SK-N-SH (cell line): ENCODE measurements at regions not wholly inside any gene's neighbourhood (a gene's known extent, or its start where the extent isn't known, plus 50 kb on each side); places are given as distances from the start of the nearest gene placed in this dataset.

Experiments used
- CTCF ChIA-PET: fragments of 300-600, 350-600 bp; formaldehyde crosslinking; extraction: SDS; loops from one replicate; lab custom pipeline; 2021; lab: Yijun Ruan, JAX
- POLR2A ChIA-PET: fragments of 350-600 bp; sonication (Branson Sonifier 250); formaldehyde crosslinking; extraction: SDS; loops from one replicate; lab custom pipeline; 2020; ENCODE audit warnings: antibody characterized with exemption, inconsistent platforms; lab: Yijun Ruan, JAX
- DNase-seq: peaks from one replicate; pipeline ENCODE4 v3.0.0; 2012
- H2AFZ ChIP-seq: fragments of 200-600 bp; sonication (generic); 2 replicates; pipeline ENCODE4 v1.8.1; 2016; ENCODE audit warnings: antibody characterized with exemption, mild to moderate bottlenecking, low read depth
- H3F3A ChIP-seq: fragments of 200-600 bp; sonication (generic); replicated peaks from 2 replicates; pipeline ENCODE3; 2016; ENCODE audit warnings: antibody characterized with exemption, mild to moderate bottlenecking; ENCODE audit not compliant: insufficient read depth
- H3K27ac ChIP-seq, 2 experiments: fragments of 200-500 bp in 1 of 2; fragments of 200-600 bp in 1 of 2; sonication (Bioruptor generic) in 1 of 2; sonication (generic), shearing (Covaris generic) in 1 of 2; 2 replicates each; pipeline versions ENCODE4 v1.5.1 to v1.6.1; 2014 to 2016; ENCODE audit warnings: low read depth in 2 of 2, inconsistent platforms in 1 of 2, low read length in 1 of 2, mild to moderate bottlenecking in 1 of 2, mixed read lengths in 1 of 2
- H3K27me3 ChIP-seq: fragments of 200-600 bp; sonication (generic), shearing (Covaris generic); 2 replicates; pipeline ENCODE4 v1.6.1; 2016; ENCODE audit warnings: mixed run types; ENCODE audit not compliant: insufficient read depth
- H3K36me3 ChIP-seq, 2 experiments: fragments of 200-500 bp in 1 of 2; fragments of 200-600 bp in 1 of 2; sonication (Bioruptor generic) in 1 of 2; sonication (generic) in 1 of 2; replicated peaks in 1 of 2; 2 replicates each; pipeline versions ENCODE3 to v1.5.1; 2014 to 2016; ENCODE audit warnings: low read length in 1 of 2, mild to moderate bottlenecking in 1 of 2; ENCODE audit not compliant: insufficient read depth in 2 of 2, control insufficient read depth in 1 of 2
- H3K4me1 ChIP-seq, 2 experiments: fragments of 200-500 bp in 1 of 2; fragments of 200-600 bp in 1 of 2; sonication (Bioruptor generic) in 1 of 2; sonication (generic), shearing (Covaris generic) in 1 of 2; 2 replicates each; pipeline versions ENCODE4 v1.5.1 to v1.6.1; 2014 to 2016; ENCODE audit warnings: low read depth in 1 of 2, low read length in 1 of 2, mixed run types in 1 of 2; ENCODE audit not compliant: insufficient read depth in 2 of 2, control insufficient read depth in 1 of 2
- H3K4me2 ChIP-seq: fragments of 200-600 bp; sonication (generic), shearing (Covaris generic); 2 replicates; pipeline ENCODE4 v1.6.1; 2017; ENCODE audit warnings: mixed run types
- H3K4me3 ChIP-seq, 2 experiments: fragments of 200-500 bp in 1 of 2; fragments of 200-600 bp in 1 of 2; sonication (Bioruptor generic) in 1 of 2; sonication (generic), shearing (Covaris generic) in 1 of 2; 2 replicates each; pipeline versions ENCODE4 v1.5.1 to v1.8.1; 2014 to 2016; ENCODE audit warnings: low read depth in 2 of 2, inconsistent platforms in 1 of 2, low read length in 1 of 2, mild to moderate bottlenecking in 1 of 2, mixed read lengths in 1 of 2, moderate library complexity in 1 of 2
- H3K79me2 ChIP-seq: fragments of 200-600 bp; sonication (generic); 2 replicates; pipeline ENCODE4 v1.8.1; 2017; ENCODE audit warnings: mild to moderate bottlenecking; ENCODE audit not compliant: insufficient read depth
- H3K9ac ChIP-seq: fragments of 200-600 bp; sonication (generic); 2 replicates; pipeline ENCODE4 v1.6.1; 2017; ENCODE audit warnings: mixed run types
- H3K9me2 ChIP-seq: fragments of 200-600 bp; sonication (generic); 2 replicates; pipeline ENCODE4 v1.6.1; 2017; ENCODE audit warnings: mixed run types
- H3K9me3 ChIP-seq: fragments of 200-600 bp; sonication (generic); 2 replicates; pipeline ENCODE4 v1.6.1; 2017; ENCODE audit warnings: mixed run types, mild to moderate bottlenecking, moderate library complexity
- H4K20me1 ChIP-seq: fragments of 200-600 bp; sonication (generic); 2 replicates; pipeline ENCODE4 v1.6.1; 2017; ENCODE audit warnings: mild to moderate bottlenecking, mixed run types; ENCODE audit not compliant: insufficient read depth
- CHD2 ChIP-seq: fragments of 150-350 bp; IDR thresholded peaks from 2 replicates; pipeline ENCODE4 v1.6.1; 2018; ENCODE audit warnings: low read length; ENCODE audit not compliant: partially characterized antibody
- CTCF ChIP-seq: fragments of 200-600 bp; sonication (generic); IDR thresholded peaks from 2 replicates; pipeline ENCODE4 v1.6.1; 2017; ENCODE audit warnings: antibody characterized with exemption, mild to moderate bottlenecking, moderate library complexity
- FOXJ3 ChIP-seq: sonication (generic); formaldehyde crosslinking; IDR thresholded peaks from 2 replicates; pipeline ENCODE4 v1.5.1; 2020; ENCODE audit warnings: mild to moderate bottlenecking, missing genetic modification reagents
- FOXM1 ChIP-seq: IDR thresholded peaks from 2 replicates; pipeline ENCODE4 v1.4.0; 2012; ENCODE audit warnings: low read depth, mild to moderate bottlenecking
- JUND ChIP-seq: IDR thresholded peaks from 2 replicates; pipeline ENCODE4 v1.4.0; 2012
- MAX ChIP-seq: IDR thresholded peaks from 2 replicates; pipeline ENCODE4 v1.4.0; 2012; ENCODE audit warnings: low read depth
- NRF1 ChIP-seq: IDR thresholded peaks from 2 replicates; pipeline ENCODE4 v1.6.1; 2012; ENCODE audit warnings: low read depth, mild to moderate bottlenecking, low read length
- POLR2AphosphoS5 ChIP-seq: IDR thresholded peaks from 2 replicates; pipeline ENCODE4 v1.6.1; 2012; ENCODE audit warnings: low read depth, low read length
- RAD21 ChIP-seq: IDR thresholded peaks from 2 replicates; pipeline ENCODE4 v1.6.1; 2012; ENCODE audit warnings: mild to moderate bottlenecking, low read length
- RCOR1 ChIP-seq: fragments of 150-350 bp; IDR thresholded peaks from 2 replicates; pipeline ENCODE4 v1.6.1; 2017; ENCODE audit warnings: antibody characterized with exemption, low read length
- SIN3A ChIP-seq: IDR thresholded peaks from 2 replicates; pipeline ENCODE4 v1.6.1; 2012; ENCODE audit warnings: low read depth, mild to moderate bottlenecking, low read length, moderate library complexity, borderline replicate concordance
- SMC3 ChIP-seq: IDR thresholded peaks from 2 replicates; pipeline ENCODE4 v1.6.1; 2012; ENCODE audit warnings: low read depth, low read length, improper control_type of control experiment
- TCF12 ChIP-seq: IDR thresholded peaks from 2 replicates; pipeline ENCODE4 v1.4.0; 2012
- TEAD4 ChIP-seq: IDR thresholded peaks from 2 replicates; pipeline ENCODE4 v1.4.0; 2012; ENCODE audit warnings: mild to moderate bottlenecking, borderline replicate concordance; ENCODE audit not compliant: insufficient read depth
- ZBTB33 ChIP-seq: IDR thresholded peaks from 2 replicates; pipeline ENCODE4 v1.4.0; 2012; ENCODE audit warnings: low read depth, borderline replicate concordance
- TF ChIP-seq, protein P1 (sequence below): IDR thresholded peaks from 2 replicates; pipeline ENCODE4 v1.6.1; 2012; ENCODE audit warnings: mild to moderate bottlenecking, low read depth, low read length, moderate library complexity
- TF ChIP-seq, protein P2 (sequence below): IDR thresholded peaks from 2 replicates; pipeline ENCODE4 v1.4.0; 2012; ENCODE audit warnings: low read depth, borderline replicate concordance
- TF ChIP-seq, protein P3 (sequence below): fragments of 150-350 bp; IDR thresholded peaks from 2 replicates; pipeline ENCODE4 v1.6.1; 2017; ENCODE audit warnings: antibody characterized with exemption, low read length, low read depth, borderline replicate concordance
- TF ChIP-seq, protein P4 (sequence below): IDR thresholded peaks from 2 replicates; pipeline ENCODE4; 2012

DNA sequence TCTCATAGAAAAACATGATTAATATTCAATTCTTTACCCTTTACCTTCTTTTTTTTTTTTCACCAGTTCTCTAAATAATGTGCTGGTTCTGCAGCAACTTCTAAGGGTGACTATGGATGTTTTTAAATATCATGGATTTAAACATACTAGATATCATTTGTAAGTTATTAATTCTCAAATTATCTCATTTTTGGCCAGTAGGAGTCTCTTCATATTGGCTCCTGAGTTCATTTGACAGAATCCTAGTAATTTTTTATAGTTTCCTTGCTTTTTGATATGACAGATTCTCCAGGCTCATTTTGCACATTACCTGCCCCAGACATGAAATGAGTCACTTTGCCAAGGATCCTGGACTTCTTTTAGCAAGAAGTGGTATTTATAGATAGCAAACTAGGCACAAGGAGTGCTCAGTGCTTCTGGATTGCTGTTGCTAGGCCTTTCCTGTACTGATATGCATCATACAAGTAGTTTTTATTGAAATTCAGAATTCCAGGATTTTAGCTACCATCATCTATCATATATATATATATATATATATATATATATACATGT is 201.3 kb upstream of the IL12B start:
- H3K4me1 ChIP-seq = no peaks in the 10 kb centered on the region
- no peak overlapping the region for H3K27ac ChIP-seq
- ChIA-PET POLR2A (no interaction called here), CTCF (interaction anchor here (0.7 kb wide), 1 partner anchor 791 kb away, joined by 3 read pairs; no protein-coding TSS in a partner anchor)
- H3K36me3 ChIP-seq = no peaks in the 10 kb centered on the region
- H3F3A ChIP-seq = no peaks in the 10 kb centered on the region
- TF ChIP-seq JUND = no peak
- no peak for TF ChIP-seq ZBTB33
- no peak for TF ChIP-seq MAX
- TF ChIP-seq CHD2 = no peak
- TF ChIP-seq, protein P1, sequence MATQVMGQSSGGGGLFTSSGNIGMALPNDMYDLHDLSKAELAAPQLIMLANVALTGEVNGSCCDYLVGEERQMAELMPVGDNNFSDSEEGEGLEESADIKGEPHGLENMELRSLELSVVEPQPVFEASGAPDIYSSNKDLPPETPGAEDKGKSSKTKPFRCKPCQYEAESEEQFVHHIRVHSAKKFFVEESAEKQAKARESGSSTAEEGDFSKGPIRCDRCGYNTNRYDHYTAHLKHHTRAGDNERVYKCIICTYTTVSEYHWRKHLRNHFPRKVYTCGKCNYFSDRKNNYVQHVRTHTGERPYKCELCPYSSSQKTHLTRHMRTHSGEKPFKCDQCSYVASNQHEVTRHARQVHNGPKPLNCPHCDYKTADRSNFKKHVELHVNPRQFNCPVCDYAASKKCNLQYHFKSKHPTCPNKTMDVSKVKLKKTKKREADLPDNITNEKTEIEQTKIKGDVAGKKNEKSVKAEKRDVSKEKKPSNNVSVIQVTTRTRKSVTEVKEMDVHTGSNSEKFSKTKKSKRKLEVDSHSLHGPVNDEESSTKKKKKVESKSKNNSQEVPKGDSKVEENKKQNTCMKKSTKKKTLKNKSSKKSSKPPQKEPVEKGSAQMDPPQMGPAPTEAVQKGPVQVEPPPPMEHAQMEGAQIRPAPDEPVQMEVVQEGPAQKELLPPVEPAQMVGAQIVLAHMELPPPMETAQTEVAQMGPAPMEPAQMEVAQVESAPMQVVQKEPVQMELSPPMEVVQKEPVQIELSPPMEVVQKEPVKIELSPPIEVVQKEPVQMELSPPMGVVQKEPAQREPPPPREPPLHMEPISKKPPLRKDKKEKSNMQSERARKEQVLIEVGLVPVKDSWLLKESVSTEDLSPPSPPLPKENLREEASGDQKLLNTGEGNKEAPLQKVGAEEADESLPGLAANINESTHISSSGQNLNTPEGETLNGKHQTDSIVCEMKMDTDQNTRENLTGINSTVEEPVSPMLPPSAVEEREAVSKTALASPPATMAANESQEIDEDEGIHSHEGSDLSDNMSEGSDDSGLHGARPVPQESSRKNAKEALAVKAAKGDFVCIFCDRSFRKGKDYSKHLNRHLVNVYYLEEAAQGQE = no peak
- TF ChIP-seq FOXJ3 (CRISPR knock-in tag) = no peak
- 0 out of 2 replicates have a peak, but pooled peaks have one; percentile 8 for TF ChIP-seq RAD21
- no peak for TF ChIP-seq RCOR1
- TF ChIP-seq, protein P2, sequence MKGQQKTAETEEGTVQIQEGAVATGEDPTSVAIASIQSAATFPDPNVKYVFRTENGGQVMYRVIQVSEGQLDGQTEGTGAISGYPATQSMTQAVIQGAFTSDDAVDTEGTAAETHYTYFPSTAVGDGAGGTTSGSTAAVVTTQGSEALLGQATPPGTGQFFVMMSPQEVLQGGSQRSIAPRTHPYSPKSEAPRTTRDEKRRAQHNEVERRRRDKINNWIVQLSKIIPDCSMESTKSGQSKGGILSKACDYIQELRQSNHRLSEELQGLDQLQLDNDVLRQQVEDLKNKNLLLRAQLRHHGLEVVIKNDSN = no peak
- no peak for TF ChIP-seq SIN3A
- TF ChIP-seq, protein P3, sequence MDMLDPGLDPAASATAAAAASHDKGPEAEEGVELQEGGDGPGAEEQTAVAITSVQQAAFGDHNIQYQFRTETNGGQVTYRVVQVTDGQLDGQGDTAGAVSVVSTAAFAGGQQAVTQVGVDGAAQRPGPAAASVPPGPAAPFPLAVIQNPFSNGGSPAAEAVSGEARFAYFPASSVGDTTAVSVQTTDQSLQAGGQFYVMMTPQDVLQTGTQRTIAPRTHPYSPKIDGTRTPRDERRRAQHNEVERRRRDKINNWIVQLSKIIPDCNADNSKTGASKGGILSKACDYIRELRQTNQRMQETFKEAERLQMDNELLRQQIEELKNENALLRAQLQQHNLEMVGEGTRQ = no peak
- peak; percentile 62 for TF ChIP-seq CTCF
- no peak for TF ChIP-seq TEAD4
- TF ChIP-seq SMC3 = peak; percentile 11; the same call in 1 of the 2 replicates
- TF ChIP-seq FOXM1 = no peak
- TF ChIP-seq NRF1 = no peak
- TF ChIP-seq TCF12 = no peak
- TF ChIP-seq, protein P4, sequence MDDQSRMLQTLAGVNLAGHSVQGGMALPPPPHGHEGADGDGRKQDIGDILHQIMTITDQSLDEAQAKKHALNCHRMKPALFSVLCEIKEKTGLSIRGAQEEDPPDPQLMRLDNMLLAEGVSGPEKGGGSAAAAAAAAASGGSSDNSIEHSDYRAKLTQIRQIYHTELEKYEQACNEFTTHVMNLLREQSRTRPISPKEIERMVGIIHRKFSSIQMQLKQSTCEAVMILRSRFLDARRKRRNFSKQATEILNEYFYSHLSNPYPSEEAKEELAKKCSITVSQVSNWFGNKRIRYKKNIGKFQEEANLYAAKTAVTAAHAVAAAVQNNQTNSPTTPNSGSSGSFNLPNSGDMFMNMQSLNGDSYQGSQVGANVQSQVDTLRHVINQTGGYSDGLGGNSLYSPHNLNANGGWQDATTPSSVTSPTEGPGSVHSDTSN = no peak
- TF ChIP-seq POLR2AphosphoS5 = no peak
- no peaks in the 10 kb centered on the region for H4K20me1 ChIP-seq
- H3K79me2 ChIP-seq = no peaks in the 10 kb centered on the region
- no peak for DNase-seq
- H3K4me2 ChIP-seq = no peak overlapping the region
- no peak overlapping the region for H3K9ac ChIP-seq
- no peak overlapping the region for H3K4me3 ChIP-seq
- no peaks in the 10 kb centered on the region for H3K9me2 ChIP-seq
- no peaks in the 10 kb centered on the region for H3K9me3 ChIP-seq
- no peak overlapping the region for H2AFZ ChIP-seq
- H3K27me3 ChIP-seq = no peaks in the 10 kb centered on the region
